ENCODE measurements at regions not wholly inside any gene's neighbourhood (a gene's known extent, or its start where the extent isn't known, plus 50 kb on each side); places are given as distances from the start of the nearest gene placed in this dataset.

DNA sequence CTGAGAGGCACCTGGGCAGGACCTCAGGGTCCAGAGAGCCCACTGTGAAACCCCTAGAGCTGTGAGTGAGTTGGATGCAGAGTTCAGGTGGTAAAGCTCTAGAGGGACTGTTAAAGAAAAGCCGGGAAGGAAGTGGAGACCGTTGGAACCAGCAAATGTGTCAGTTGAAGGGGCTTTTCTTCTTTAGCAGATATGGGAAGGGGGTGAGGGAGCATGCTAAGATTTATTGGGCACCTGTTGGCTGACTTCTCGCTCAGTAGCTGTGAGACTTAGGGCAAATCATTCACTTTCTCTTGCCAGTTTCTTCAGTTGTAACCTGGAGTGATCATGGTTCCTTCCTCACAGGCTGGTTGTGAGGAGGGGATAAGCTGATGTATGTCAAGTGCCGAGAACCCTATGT is 287.7 kb downstream of the DHX35 start:
- DNase-seq (ENCODE audit: low read depth): no peak
- TF ChIP-seq, protein P1, sequence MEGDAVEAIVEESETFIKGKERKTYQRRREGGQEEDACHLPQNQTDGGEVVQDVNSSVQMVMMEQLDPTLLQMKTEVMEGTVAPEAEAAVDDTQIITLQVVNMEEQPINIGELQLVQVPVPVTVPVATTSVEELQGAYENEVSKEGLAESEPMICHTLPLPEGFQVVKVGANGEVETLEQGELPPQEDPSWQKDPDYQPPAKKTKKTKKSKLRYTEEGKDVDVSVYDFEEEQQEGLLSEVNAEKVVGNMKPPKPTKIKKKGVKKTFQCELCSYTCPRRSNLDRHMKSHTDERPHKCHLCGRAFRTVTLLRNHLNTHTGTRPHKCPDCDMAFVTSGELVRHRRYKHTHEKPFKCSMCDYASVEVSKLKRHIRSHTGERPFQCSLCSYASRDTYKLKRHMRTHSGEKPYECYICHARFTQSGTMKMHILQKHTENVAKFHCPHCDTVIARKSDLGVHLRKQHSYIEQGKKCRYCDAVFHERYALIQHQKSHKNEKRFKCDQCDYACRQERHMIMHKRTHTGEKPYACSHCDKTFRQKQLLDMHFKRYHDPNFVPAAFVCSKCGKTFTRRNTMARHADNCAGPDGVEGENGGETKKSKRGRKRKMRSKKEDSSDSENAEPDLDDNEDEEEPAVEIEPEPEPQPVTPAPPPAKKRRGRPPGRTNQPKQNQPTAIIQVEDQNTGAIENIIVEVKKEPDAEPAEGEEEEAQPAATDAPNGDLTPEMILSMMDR (conservative IDR thresholded peaks at IDR 0.05; ENCODE audit: low read depth, low read length): no peak
- H3K4me3 ChIP-seq (ENCODE audit: low read depth, low read length): no peak overlapping the region

DNA sequence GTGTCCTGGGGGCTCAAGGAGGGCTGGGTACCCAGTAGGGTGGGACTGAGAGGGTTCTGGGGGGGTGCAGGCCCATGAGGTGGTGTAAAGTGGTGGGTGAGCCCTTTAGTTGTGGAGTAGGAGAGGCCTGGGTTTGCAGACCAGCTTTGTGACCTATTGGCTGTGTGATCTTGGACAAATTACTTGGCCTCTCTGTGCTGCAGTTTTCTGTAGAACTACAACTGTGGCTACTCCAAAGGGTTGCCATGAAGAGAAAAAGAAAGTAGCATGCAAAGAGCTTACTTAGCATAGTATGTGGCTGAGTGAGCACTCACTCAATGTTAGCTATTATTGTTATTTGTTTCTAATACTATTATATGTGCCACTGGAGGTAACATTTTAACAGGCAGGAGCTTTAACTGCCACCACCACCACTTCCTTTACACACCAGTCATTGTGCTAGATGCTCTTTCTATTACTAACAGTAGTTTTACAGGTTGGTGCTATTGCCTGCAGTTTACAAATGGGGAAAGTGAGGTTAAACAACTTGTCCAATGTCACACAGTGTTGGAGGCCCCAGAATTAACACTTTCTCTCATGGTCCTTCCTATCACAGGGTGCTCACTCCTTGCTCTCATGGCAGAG is 286.8 kb downstream of the DHX35 start:
- TF ChIP-seq, protein P1 (conservative IDR thresholded peaks at IDR 0.05; ENCODE audit: low read depth, low read length): no peak

DNA sequence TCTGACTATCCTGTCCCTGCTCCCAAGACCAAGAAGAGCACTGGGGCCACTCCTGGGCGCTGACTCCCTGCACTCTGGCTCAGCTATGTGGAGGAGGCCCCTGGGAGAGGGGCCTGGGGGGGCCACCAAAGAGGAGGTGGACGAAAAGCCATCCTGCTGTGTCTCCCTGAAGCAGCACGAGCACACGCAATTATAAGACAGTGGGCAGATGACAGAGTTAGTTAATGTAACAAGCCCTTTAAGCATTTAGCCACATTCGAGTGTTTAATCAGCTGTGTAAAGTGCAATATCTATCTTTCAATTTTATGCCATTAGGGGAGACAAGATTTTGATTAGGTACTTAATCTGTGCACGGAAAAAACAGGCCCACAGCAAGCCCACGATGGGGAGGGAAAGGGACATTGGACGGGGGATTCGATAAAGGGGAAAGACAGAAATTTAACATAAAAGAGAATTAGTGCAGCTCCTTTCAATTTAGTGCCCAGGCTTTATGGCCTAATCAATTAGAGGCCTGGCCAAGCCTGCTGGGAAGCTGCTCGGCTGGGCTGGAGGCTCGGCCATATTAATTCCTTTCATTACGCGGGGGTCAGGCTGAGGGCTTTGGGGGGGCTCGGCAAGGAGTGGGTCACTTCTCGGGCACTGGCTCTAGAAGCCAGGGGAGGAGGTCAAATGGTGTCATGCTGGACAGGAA is 286.2 kb downstream of the DHX35 start:
- DNase-seq (ENCODE audit: low read depth): no peak
- TF ChIP-seq, protein P1 (conservative IDR thresholded peaks at IDR 0.05; ENCODE audit: low read depth, low read length): no peak
- no peak overlapping the region for H3K4me3 ChIP-seq (ENCODE audit: low read depth, low read length)

More for the DNA sequence above, 286.8 kb downstream of the DHX35 start:
- no peak for DNase-seq (ENCODE audit: low read depth)
- no peak overlapping the region for H3K4me3 ChIP-seq (ENCODE audit: low read depth, low read length)

DNA sequence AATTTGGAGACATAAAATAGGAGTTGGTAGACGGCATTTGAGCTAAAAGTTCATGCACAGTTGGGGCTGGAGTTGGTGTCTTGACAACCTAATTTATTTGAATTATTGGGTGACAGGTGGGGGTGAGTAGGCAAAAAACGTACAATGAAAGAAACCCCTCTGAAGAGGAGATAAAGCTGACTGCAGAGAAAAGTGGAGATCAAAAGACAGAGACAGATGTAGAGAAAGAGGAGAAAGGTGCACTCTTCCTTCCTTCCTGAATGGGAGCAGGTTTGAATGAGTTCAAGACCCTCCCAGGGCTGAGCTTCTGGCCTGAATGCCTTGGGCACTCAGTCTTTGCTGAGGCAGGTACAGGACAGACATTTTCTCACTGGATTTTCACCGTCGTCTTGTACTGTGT is 284.3 kb downstream of the DHX35 start:
- TF ChIP-seq, protein P1 (conservative IDR thresholded peaks at IDR 0.05; ENCODE audit: low read depth, low read length): no peak
- DNase-seq (ENCODE audit: low read depth): no peak
- H3K4me3 ChIP-seq (ENCODE audit: low read depth, low read length): no peak overlapping the region

DNA sequence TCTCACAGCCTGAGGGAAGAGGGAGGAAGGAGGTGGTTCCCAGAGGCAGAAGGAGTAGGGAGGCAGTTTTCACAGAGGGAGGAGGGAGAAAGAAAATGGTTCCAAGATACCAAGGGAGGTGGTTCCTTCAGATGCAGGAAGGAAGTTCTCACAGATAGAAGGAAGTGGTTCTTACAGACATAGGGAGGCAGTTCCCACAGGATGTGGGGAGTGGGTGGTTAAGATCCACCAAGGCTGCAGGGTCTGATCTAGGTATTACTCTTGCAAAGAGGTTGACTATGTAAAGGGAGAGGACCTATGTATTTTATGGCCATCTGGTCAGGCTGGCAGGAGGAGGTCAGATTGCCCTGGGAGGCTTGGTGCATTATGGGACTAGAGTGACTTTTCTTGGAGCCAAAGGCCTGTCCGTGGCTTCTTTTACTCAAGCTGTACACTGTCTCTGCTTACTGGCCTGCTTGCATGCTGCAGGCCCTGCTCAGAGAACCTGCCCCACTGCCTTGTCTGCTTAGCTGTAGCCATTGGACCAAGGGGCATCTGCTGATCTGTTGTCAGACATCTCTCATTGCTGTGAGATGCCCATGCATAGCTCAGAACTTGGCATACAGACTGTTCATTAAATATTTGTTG is 283.7 kb downstream of the DHX35 start:
- DNase-seq (ENCODE audit: low read depth): no peak
- TF ChIP-seq, protein P1 (conservative IDR thresholded peaks at IDR 0.05; ENCODE audit: low read depth, low read length): no peak

DNA sequence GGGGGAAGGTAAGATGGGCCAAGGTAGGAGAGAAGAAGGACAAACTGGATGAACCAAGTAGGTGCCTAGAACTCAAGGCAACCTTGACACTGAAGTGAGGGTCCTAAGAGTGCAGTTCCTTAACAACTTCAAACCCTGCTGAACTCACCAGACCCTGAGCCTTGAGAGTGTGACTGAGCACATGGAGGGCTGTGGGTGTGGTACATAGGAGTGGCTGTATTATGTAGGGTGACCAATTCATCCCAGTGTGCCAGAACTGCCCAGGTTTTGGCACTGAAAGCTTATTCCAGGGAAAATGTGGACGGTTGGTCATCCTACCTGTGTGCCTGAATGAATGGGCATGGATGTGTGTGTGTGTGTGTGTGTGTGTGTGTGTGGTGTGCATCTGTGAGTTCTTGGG is 281.8 kb downstream of the DHX35 start:
- no peak for DNase-seq (ENCODE audit: low read depth)
- TF ChIP-seq, protein P1 (conservative IDR thresholded peaks at IDR 0.05; ENCODE audit: low read depth, low read length): no peak
- H3K4me3 ChIP-seq (ENCODE audit: low read depth, low read length): no peak overlapping the region

More for the DNA sequence above, 283.7 kb downstream of the DHX35 start:
- no peak overlapping the region for H3K4me3 ChIP-seq (ENCODE audit: low read depth, low read length)

Measured in epithelial cell of proximal tubule (primary cell).